ENCODE measurements at regions not wholly inside any gene's neighbourhood (a gene's known extent, or its start where the extent isn't known, plus 50 kb on each side); places are given as distances from the start of the nearest gene placed in this dataset.

DNA sequence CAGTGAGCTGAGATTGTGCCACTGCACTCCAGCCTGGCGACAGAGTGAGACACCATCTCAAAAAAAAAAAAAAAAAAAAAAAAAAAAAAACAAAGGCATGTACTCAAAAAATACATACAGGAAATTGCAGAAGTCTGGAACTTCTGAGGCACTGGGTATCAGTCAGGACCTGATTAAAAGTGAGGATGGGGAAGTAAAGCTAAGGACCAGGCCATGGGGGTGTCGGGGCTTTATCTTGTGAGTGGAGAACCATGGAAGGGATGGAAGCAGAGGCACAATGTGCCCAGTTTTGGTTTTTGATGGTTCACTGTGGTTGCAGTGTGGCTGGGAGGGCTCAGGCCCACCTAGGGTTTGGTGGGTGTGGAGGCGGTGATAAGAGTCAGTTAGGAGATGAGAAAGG is 212.7 kb upstream of the PIK3R1 start:
- no peak for ATAC-seq
- no peak for TF ChIP-seq ZFP3 (CRISPR knock-in tag; IDR thresholded peaks at IDR 0.05)

DNA sequence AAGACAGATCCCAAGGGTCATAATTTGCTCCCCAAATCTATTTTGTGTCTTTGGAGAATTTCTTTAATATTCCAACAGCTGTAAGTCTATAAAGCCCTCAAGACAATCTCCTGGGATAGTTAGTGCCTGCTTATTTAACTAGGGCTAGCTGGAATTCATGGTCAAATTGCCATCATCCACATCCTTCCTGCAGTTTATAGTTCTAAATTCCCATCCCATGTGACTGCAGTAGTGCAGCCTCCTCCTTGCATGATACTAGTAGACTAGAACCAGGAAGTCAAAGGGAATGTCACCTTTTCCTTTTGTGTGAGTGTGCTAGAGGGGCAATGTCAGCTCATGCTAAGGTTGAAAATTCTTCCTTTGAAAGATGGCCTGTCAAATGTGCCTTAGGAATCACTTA is 214.8 kb upstream of the PIK3R1 start:
- no peak for ATAC-seq
- no peak for TF ChIP-seq ZNF8 (CRISPR knock-in tag; IDR thresholded peaks at IDR 0.05)
- TF ChIP-seq, protein P1, sequence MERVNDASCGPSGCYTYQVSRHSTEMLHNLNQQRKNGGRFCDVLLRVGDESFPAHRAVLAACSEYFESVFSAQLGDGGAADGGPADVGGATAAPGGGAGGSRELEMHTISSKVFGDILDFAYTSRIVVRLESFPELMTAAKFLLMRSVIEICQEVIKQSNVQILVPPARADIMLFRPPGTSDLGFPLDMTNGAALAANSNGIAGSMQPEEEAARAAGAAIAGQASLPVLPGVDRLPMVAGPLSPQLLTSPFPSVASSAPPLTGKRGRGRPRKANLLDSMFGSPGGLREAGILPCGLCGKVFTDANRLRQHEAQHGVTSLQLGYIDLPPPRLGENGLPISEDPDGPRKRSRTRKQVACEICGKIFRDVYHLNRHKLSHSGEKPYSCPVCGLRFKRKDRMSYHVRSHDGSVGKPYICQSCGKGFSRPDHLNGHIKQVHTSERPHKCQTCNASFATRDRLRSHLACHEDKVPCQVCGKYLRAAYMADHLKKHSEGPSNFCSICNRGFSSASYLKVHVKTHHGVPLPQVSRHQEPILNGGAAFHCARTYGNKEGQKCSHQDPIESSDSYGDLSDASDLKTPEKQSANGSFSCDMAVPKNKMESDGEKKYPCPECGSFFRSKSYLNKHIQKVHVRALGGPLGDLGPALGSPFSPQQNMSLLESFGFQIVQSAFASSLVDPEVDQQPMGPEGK (CRISPR knock-in tag; IDR thresholded peaks at IDR 0.05; ENCODE audit: borderline replicate concordance) = no peak
- TF ChIP-seq ARNTL (CRISPR knock-in tag; IDR thresholded peaks at IDR 0.05; ENCODE audit: borderline replicate concordance, low read depth) = no peak
- TF ChIP-seq CSDC2 (CRISPR knock-in tag; IDR thresholded peaks at IDR 0.05) = no peak
- no peak for TF ChIP-seq BACH2 (CRISPR knock-in tag; IDR thresholded peaks at IDR 0.05; ENCODE audit: borderline replicate concordance)
- no peak for TF ChIP-seq ZFP30 (CRISPR knock-in tag; IDR thresholded peaks at IDR 0.05)
- TF ChIP-seq ZNF565 (CRISPR knock-in tag; conservative IDR thresholded peaks at IDR 0.05; ENCODE audit: low read depth) = no peak
- no peak for TF ChIP-seq ISL1 (CRISPR knock-in tag; IDR thresholded peaks at IDR 0.05)
- TF ChIP-seq ESRRG (CRISPR knock-in tag; IDR thresholded peaks at IDR 0.05) = no peak
- TF ChIP-seq RARB (CRISPR knock-in tag; IDR thresholded peaks at IDR 0.05) = no peak
- no peak for TF ChIP-seq GLIS3 (CRISPR knock-in tag; IDR thresholded peaks at IDR 0.05)
- TF ChIP-seq, protein P2, sequence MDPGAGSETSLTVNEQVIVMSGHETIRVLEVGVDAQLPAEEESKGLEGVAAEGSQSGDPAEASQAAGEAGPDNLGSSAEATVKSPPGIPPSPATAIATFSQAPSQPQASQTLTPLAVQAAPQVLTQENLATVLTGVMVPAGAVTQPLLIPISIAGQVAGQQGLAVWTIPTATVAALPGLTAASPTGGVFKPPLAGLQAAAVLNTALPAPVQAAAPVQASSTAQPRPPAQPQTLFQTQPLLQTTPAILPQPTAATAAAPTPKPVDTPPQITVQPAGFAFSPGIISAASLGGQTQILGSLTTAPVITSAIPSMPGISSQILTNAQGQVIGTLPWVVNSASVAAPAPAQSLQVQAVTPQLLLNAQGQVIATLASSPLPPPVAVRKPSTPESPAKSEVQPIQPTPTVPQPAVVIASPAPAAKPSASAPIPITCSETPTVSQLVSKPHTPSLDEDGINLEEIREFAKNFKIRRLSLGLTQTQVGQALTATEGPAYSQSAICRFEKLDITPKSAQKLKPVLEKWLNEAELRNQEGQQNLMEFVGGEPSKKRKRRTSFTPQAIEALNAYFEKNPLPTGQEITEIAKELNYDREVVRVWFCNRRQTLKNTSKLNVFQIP (CRISPR knock-in tag; IDR thresholded peaks at IDR 0.05; ENCODE audit: borderline replicate concordance, low read depth) = no peak
- TF ChIP-seq PPARA (CRISPR knock-in tag; IDR thresholded peaks at IDR 0.05; ENCODE audit: borderline replicate concordance) = no peak
- TF ChIP-seq ZFP3 (CRISPR knock-in tag; IDR thresholded peaks at IDR 0.05) = no peak
- TF ChIP-seq ZNF70 (CRISPR knock-in tag; IDR thresholded peaks at IDR 0.05) = no peak
- TF ChIP-seq TCF4 (CRISPR knock-in tag; IDR thresholded peaks at IDR 0.05; ENCODE audit: borderline replicate concordance) = no peak
- TF ChIP-seq, protein P3, sequence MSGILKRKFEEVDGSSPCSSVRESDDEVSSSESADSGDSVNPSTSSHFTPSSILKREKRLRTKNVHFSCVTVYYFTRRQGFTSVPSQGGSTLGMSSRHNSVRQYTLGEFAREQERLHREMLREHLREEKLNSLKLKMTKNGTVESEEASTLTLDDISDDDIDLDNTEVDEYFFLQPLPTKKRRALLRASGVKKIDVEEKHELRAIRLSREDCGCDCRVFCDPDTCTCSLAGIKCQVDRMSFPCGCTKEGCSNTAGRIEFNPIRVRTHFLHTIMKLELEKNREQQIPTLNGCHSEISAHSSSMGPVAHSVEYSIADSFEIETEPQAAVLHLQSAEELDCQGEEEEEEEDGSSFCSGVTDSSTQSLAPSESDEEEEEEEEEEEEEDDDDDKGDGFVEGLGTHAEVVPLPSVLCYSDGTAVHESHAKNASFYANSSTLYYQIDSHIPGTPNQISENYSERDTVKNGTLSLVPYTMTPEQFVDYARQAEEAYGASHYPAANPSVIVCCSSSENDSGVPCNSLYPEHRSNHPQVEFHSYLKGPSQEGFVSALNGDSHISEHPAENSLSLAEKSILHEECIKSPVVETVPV (CRISPR knock-in tag; IDR thresholded peaks at IDR 0.05) = no peak
- TF ChIP-seq, protein P4, sequence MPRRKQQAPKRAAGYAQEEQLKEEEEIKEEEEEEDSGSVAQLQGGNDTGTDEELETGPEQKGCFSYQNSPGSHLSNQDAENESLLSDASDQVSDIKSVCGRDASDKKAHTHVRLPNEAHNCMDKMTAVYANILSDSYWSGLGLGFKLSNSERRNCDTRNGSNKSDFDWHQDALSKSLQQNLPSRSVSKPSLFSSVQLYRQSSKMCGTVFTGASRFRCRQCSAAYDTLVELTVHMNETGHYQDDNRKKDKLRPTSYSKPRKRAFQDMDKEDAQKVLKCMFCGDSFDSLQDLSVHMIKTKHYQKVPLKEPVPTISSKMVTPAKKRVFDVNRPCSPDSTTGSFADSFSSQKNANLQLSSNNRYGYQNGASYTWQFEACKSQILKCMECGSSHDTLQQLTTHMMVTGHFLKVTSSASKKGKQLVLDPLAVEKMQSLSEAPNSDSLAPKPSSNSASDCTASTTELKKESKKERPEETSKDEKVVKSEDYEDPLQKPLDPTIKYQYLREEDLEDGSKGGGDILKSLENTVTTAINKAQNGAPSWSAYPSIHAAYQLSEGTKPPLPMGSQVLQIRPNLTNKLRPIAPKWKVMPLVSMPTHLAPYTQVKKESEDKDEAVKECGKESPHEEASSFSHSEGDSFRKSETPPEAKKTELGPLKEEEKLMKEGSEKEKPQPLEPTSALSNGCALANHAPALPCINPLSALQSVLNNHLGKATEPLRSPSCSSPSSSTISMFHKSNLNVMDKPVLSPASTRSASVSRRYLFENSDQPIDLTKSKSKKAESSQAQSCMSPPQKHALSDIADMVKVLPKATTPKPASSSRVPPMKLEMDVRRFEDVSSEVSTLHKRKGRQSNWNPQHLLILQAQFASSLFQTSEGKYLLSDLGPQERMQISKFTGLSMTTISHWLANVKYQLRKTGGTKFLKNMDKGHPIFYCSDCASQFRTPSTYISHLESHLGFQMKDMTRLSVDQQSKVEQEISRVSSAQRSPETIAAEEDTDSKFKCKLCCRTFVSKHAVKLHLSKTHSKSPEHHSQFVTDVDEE (CRISPR knock-in tag; IDR thresholded peaks at IDR 0.05) = no peak
- TF ChIP-seq TOX (CRISPR knock-in tag; IDR thresholded peaks at IDR 0.05; ENCODE audit: borderline replicate concordance) = no peak

DNA sequence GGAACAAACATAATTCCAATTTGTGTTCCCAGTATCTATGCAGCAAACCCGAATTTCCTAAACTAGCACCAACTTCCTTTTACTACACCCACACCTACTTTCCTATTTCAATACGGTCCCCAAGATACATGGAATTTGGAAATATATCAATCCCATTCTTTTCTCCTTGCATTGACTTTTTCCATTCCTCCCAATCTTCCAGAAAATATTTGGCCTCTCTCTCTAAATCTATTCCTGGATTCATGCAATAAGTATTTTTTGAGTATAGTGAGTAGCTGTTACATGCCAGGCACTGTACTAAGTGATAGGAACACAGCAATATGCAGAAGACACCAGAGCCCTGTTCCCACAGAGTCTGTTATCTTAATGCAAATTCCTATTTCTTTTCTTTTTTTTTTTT is 216.2 kb upstream of the PIK3R1 start:
- no peak for TF ChIP-seq ZC3H10 (CRISPR knock-in tag; IDR thresholded peaks at IDR 0.05)
- TF ChIP-seq, protein P4 (CRISPR knock-in tag; IDR thresholded peaks at IDR 0.05) = no peak

More for the DNA sequence above, 216.2 kb upstream of the PIK3R1 start:
- no peak for ATAC-seq

All from SK-N-SH treated with all-trans-retinoic acid at 6 μM for 48 hours (cell line).